ENCODE measurements at regions not wholly inside any gene's neighbourhood (a gene's known extent, or its start where the extent isn't known, plus 50 kb on each side); places are given as distances from the start of the nearest gene placed in this dataset.

GRCh38 chr2:180781276-180781675, 199.1 kb upstream of the UBE2E3 start:
- TF ChIP-seq CTCF (conservative IDR thresholded peaks at IDR 0.05 in 1 of 2, IDR thresholded peaks at IDR 0.05 in 1 of 2; ENCODE audit: extremely low read depth in 1 of 2, insufficient read depth in 1 of 2, low read depth in 1 of 2, low read length in 2 of 2) (no peak), EZH2 (IDR thresholded peaks at IDR 0.05; ENCODE audit: borderline replicate concordance, low read length) (no peak)

All from mammary epithelial cell (primary cell).